NB4 (cell line): ENCODE measurements at regions not wholly inside any gene's neighbourhood (a gene's known extent, or its start where the extent isn't known, plus 50 kb on each side); places are given as distances from the start of the nearest gene placed in this dataset.

ENCODE experiments used
- CTCF ChIP-seq: IDR thresholded peaks from one replicate; pipeline ENCODE4 v1.5.1; 2012; ENCODE audit warnings: low read depth, low read length
- MYC ChIP-seq: IDR thresholded peaks from 2 replicates; pipeline ENCODE4 v1.6.1; 2011; ENCODE audit warnings: low read depth, low read length

- TF ChIP-seq CTCF (no peak), MYC (no peak)
Measured at GRCh38 chr6:78110641-78111040, 457.8 kb downstream of the MEI4 start.
